Mesodermal cell (in vitro differentiated cells): ENCODE measurements at regions not wholly inside any gene's neighbourhood (a gene's known extent, or its start where the extent isn't known, plus 50 kb on each side); places are given as distances from the start of the nearest gene placed in this dataset.
"Not testable (repeated sequence)": the region's sequence is repeated elsewhere in the genome, so short reads cannot be mapped to it uniquely, and the experiment has no call there.

Experiments used
- H3K27ac ChIP-seq: 2 replicates; pipeline ENCODE4 v1.7.0; 2013; ENCODE audit warnings: mild to moderate bottlenecking, low read depth, low read length, moderate library complexity; ENCODE audit not compliant: severe bottlenecking
- H3K36me3 ChIP-seq: 2 replicates; pipeline ENCODE4 v1.7.1; 2013; ENCODE audit warnings: mild to moderate bottlenecking, low read length, moderate library complexity; ENCODE audit not compliant: control insufficient read depth, insufficient read depth
- H3K4me1 ChIP-seq: one replicate; pipeline ENCODE4 v1.7.1; 2013; ENCODE audit warnings: mild to moderate bottlenecking, low read length; ENCODE audit not compliant: insufficient read depth, control insufficient read depth, poor library complexity, severe bottlenecking
- H3K4me3 ChIP-seq: 2 replicates; pipeline ENCODE4 v1.7.0; 2013; ENCODE audit warnings: low read length, control low read depth, mild to moderate bottlenecking; ENCODE audit not compliant: insufficient read depth, poor library complexity, severe bottlenecking; ENCODE audit errors: extremely low read depth
- H3K9me3 ChIP-seq: 2 replicates; pipeline ENCODE4 v1.7.1; 2013; ENCODE audit warnings: mild to moderate bottlenecking, low read length, moderate library complexity; ENCODE audit not compliant: control insufficient read depth
- WGBS, 2 experiments: methylation state at CpG; one replicate each; pipeline ENCODE4 v1.1.5; 2013; ENCODE audit warnings: missing lambda C conversion rate in 2 of 2; ENCODE audit not compliant: insufficient coverage in 2 of 2; 5-methylcytosine and 5-hydroxymethylcytosine counted together

DNA sequence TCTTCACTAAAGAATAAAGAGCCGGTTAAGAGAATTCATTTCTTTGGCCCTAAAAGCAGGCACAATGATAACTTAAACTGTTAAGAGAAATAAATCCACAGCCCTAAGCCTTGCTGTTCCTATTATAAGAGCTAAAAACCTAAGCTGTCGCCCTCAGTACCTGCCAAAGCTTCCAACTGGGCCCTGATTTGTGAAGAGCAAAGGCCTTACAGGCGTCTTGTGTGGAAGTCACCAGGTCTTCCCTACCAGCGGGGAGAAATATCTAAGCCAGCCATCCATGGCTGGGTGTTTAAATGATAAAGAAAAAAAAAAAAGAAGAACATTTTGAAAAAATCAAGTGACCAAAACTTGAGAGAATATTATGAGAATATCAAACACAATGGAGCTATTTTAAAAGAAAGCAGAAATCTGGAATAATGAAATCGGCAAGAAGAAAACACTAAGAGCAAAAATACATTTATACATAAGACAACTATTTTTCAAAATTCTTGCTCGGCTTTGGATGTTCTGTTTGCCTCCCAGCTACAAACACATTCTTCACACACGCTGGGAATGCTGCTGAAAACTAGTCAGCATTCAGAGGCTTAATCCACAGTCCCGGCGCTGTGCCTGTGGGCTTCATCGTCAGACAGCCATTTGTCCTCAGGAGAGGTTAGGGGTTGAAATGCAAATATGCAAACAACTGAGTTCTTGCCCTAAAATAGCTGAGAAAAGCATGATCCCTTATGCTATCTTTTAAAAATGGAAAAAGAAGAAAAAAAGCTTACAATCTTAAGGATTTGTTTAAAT is 89.8 kb upstream of the LSM14A start:
- WGBS, 2 experiments, result 40 to 43% methylated on average over 6 to 7 of the region's 10 CpGs
- H3K4me3 ChIP-seq, result no peak overlapping the region
- H3K36me3 ChIP-seq, result no peaks in the 10 kb centered on the region
- no peaks in the 10 kb centered on the region for H3K4me1 ChIP-seq
- H3K9me3 ChIP-seq, result peaks cover 4% of the 10 kb centered on the region
- H3K27ac ChIP-seq, result peak overlapping the region; percentile 13

- WGBS, 2 experiments, result 57 to 100% methylated on average over 1 to 3 of the region's 3 CpGs
- no peak overlapping the region for H3K27ac ChIP-seq
- no peaks in the 10 kb centered on the region for H3K9me3 ChIP-seq
Measured at GRCh38 chr19:34084396-34085145, 87.7 kb upstream of the LSM14A start.

GRCh38 chr19:34085336-34085735 is 87.0 kb upstream of the LSM14A start:
- no peaks in the 10 kb centered on the region for H3K36me3 ChIP-seq
- H3K4me1 ChIP-seq, result no peaks in the 10 kb centered on the region
- 43 to 47% methylated on average over 2 to 3 of the region's 3 CpGs for WGBS, 2 experiments
- no peak overlapping the region for H3K4me3 ChIP-seq
- H3K27ac ChIP-seq, result no peak overlapping the region
- H3K9me3 ChIP-seq, result no peaks in the 10 kb centered on the region

More at GRCh38 chr19:34084396-34085145, 87.7 kb upstream of the LSM14A start:
- Histone ChIP-seq H3K36me3 (no peaks in the 10 kb centered on the region), H3K4me3 (no peak overlapping the region), H3K4me1 (no peaks in the 10 kb centered on the region)

DNA sequence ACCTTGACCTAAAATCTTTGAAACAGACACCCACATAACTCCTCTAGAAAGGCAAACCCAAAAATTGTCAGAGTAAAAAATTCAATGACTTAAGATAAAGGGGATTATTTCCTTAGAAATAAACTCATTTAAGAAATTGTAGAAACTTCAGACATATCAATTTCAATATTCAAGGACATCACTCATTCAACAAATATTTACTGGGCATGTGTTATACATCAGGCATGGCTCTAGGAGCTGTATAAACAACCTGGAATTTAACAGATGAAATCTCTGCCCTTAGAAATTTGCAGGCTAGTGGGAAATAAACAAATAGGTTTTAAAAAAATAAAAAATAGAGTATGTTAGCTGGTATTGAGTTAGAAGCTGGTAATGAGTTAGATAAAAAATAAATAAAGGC is 84.0 kb upstream of the LSM14A start:
- H3K4me1 ChIP-seq, result no peaks in the 10 kb centered on the region
- H3K9me3 ChIP-seq, result no peaks in the 10 kb centered on the region
- no peak overlapping the region for H3K4me3 ChIP-seq

DNA sequence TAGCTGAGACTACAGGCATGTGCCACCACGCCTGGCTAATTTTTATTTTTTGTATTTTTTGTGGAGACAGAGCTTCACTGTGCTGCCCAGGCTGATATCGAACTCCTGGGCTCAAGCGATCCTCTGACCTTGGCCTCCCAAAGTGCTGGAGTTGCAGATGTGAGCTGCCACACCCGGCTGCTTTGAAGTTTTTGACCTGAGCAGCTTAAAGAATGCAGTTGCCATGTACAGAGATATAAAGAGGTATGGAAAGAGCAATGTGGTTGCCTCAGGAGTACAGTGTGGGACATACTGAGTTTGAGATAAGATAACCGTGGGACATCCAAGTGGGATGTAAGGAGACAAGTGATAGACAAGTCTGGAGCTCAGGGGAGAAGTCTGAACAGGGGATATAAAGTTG is 82.7 kb upstream of the LSM14A start:
- Histone ChIP-seq H3K4me3 (no peak overlapping the region), H3K4me1 (no peaks in the 10 kb centered on the region), H3K36me3 (no peaks in the 10 kb centered on the region), H3K27ac (no peak overlapping the region), H3K9me3 (no peaks in the 10 kb centered on the region)
- 85 to 95% methylated on average over 3 to 5 of the region's 5 CpGs for WGBS, 2 experiments

More for the DNA sequence above, 84.0 kb upstream of the LSM14A start:
- Histone ChIP-seq H3K36me3 (no peaks in the 10 kb centered on the region), H3K27ac (no peak overlapping the region)

DNA sequence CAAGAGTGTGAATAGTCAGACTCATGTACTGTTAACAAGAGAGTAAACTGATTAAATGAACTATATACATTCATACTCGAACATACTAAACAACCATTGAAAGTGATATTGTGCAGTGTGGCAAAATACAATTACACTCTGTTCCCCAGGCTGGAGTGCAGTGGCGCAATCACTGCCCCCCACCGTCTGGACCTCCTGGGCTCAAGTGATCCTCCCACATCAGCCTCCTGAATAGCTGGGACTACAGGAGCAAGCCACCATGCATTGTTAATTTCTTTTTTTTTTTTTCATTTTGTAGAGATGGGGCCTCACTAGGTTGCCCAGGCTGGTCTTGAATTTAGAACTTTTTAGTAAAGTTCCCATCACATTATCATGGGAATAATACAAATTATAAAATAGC is 77.3 kb upstream of the LSM14A start:
- 85 to 100% methylated on average over 2 of the region's 3 CpGs for WGBS, 2 experiments

GRCh38 chr19:34095411-34095810 is 76.9 kb upstream of the LSM14A start:
- 97 to 100% methylated on average over 1 to 3 of the region's 5 CpGs for WGBS, 2 experiments
- H3K27ac ChIP-seq, H3K4me1 ChIP-seq, H3K36me3 ChIP-seq, H3K9me3 ChIP-seq, H3K4me3 ChIP-seq: not testable (repeated sequence)

More for the DNA sequence above, 77.3 kb upstream of the LSM14A start:
- Histone ChIP-seq H3K9me3 (no peaks in the 10 kb centered on the region), H3K4me1 (no peaks in the 10 kb centered on the region), H3K36me3 (no peaks in the 10 kb centered on the region), H3K27ac (no peak overlapping the region), H3K4me3 (no peak overlapping the region)

GRCh38 chr19:34096020-34096915 is 76.0 kb upstream of the LSM14A start:
- H3K4me3 ChIP-seq, result no peak overlapping the region

GRCh38 chr19:34104096-34104495 is 68.2 kb upstream of the LSM14A start:
- Histone ChIP-seq H3K36me3 (no peaks in the 10 kb centered on the region), H3K9me3 (no peaks in the 10 kb centered on the region), H3K4me1 (no peaks in the 10 kb centered on the region), H3K27ac (no peak overlapping the region), H3K4me3 (no peak overlapping the region)
- WGBS, 2 experiments, result 89 to 92% methylated on average over 4 to 5 of the region's 5 CpGs

More at GRCh38 chr19:34096020-34096915, 76.0 kb upstream of the LSM14A start:
- Histone ChIP-seq H3K4me1 (no peaks in the 10 kb centered on the region), H3K27ac (no peak overlapping the region), H3K9me3 (no peaks in the 10 kb centered on the region), H3K36me3 (no peaks in the 10 kb centered on the region)
- WGBS, 2 experiments, result 32 to 47% methylated on average over 5 to 9 of the region's 14 CpGs

DNA sequence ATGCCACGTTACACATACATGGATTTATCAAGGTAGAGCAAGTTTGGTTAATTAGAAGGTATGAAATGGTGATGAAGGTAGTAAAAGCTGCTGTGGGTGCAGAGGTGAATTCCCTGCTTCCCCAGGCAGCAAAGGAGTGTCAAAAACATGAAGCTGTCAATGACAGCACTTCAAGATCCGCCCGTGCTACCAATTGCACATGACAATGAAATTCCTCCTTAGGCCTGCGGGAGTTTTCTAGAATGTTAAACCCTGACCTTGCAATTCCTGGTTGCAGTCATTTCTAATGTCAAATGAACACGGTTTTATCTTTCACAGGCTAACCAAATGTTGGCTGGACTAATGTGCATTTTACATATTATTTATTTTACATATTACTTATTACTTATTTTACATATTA is 67.7 kb upstream of the LSM14A start:
- 72 to 79% methylated on average over 4 of the region's 5 CpGs for WGBS, 2 experiments
- H3K9me3 ChIP-seq, result no peaks in the 10 kb centered on the region
- no peaks in the 10 kb centered on the region for H3K36me3 ChIP-seq
- no peaks in the 10 kb centered on the region for H3K4me1 ChIP-seq
- no peak overlapping the region for H3K27ac ChIP-seq
- H3K4me3 ChIP-seq, result no peak overlapping the region
